SKM-1 treated with dmso at 0.1 percent for 144 hours (cell line): ENCODE measurements at regions not wholly inside any gene's neighbourhood (a gene's known extent, or its start where the extent isn't known, plus 50 kb on each side); places are given as distances from the start of the nearest gene placed in this dataset.

Source experiments
- DNase-seq: peaks from one replicate; lab custom pipeline; 2025; ENCODE audit not compliant: unreplicated experiment; lab: John Stamatoyannopoulos, UW

- DNase-seq: no peak
These were observed 185.9 kb downstream of the CRPPA start for GRCh38 chr7:16235147-16236114.

GRCh38 chr7:16234493-16235146, 186.7 kb downstream of the CRPPA start:
- DNase-seq: no peak

GRCh38 chr7:16233517-16233916, 187.8 kb downstream of the CRPPA start:
- no peak for DNase-seq

- DNase-seq: no peak
These were observed 189.1 kb downstream of the CRPPA start for GRCh38 chr7:16232273-16232672.

GRCh38 chr7:16223963-16224707, 197.2 kb downstream of the CRPPA start:
- no peak for DNase-seq

GRCh38 chr7:16212610-16213009, 208.7 kb downstream of the CRPPA start:
- DNase-seq: no peak

GRCh38 chr7:16212032-16212431, 209.3 kb downstream of the CRPPA start:
- DNase-seq: no peak

GRCh38 chr7:16211402-16211925, 209.9 kb downstream of the CRPPA start:
- no peak for DNase-seq

GRCh38 chr7:16210171-16210570, 211.2 kb downstream of the CRPPA start:
- no peak for DNase-seq

- DNase-seq: no peak
These were observed 214.0 kb downstream of the CRPPA start for GRCh38 chr7:16207321-16207720.

GRCh38 chr7:16205466-16205865, 215.9 kb downstream of the CRPPA start:
- DNase-seq: no peak

- DNase-seq: no peak
These were observed 216.4 kb downstream of the CRPPA start for GRCh38 chr7:16204953-16205352.

GRCh38 chr7:16203065-16203464, 218.3 kb downstream of the CRPPA start:
- no peak for DNase-seq

GRCh38 chr7:16202303-16202702, 219.0 kb downstream of the CRPPA start:
- DNase-seq: no peak

GRCh38 chr7:16200591-16200990, 220.7 kb downstream of the CRPPA start:
- DNase-seq: no peak

- no peak for DNase-seq
These were observed 227.7 kb downstream of the CRPPA start for GRCh38 chr7:16193631-16194030.

- no peak for DNase-seq
These were observed 232.2 kb downstream of the CRPPA start for GRCh38 chr7:16189026-16189715.

GRCh38 chr7:16187131-16187530, 234.2 kb downstream of the CRPPA start:
- DNase-seq: no peak

GRCh38 chr7:16178585-16178984, 242.8 kb downstream of the CRPPA start:
- no peak for DNase-seq

- DNase-seq: no peak
These were observed 243.2 kb downstream of the CRPPA start for GRCh38 chr7:16178092-16178491.

- DNase-seq: no peak
These were observed 247.1 kb downstream of the CRPPA start for GRCh38 chr7:16174253-16174652.
